PC-3 (cell line): ENCODE measurements at regions not wholly inside any gene's neighbourhood (a gene's known extent, or its start where the extent isn't known, plus 50 kb on each side); places are given as distances from the start of the nearest gene placed in this dataset.
"Not testable (repeated sequence)": the region's sequence is repeated elsewhere in the genome, so short reads cannot be mapped to it uniquely, and the experiment has no call there.

Experiments
- EZH2 ChIP-seq: fragments of 300-600 bp; sonication (generic); IDR thresholded peaks from one replicate; pipeline ENCODE4 v1.6.1; 2017; ENCODE audit warnings: antibody characterized with exemption, mild to moderate bottlenecking, low read length; ENCODE audit not compliant: unreplicated experiment
- EZH2phosphoT487 ChIP-seq: fragments of 300-600 bp; sonication (generic); IDR thresholded peaks from 2 replicates; pipeline ENCODE4 v1.6.1; 2018; ENCODE audit warnings: mild to moderate bottlenecking, antibody characterized with exemption, low read length, borderline replicate concordance
- TF ChIP-seq, protein P1 (sequence below): fragments of 300-600 bp; sonication (generic); conservative IDR thresholded peaks from 2 replicates; pipeline ENCODE4 v1.5.1; 2017; ENCODE audit warnings: antibody characterized with exemption, low read depth, mild to moderate bottlenecking, low read length

DNA sequence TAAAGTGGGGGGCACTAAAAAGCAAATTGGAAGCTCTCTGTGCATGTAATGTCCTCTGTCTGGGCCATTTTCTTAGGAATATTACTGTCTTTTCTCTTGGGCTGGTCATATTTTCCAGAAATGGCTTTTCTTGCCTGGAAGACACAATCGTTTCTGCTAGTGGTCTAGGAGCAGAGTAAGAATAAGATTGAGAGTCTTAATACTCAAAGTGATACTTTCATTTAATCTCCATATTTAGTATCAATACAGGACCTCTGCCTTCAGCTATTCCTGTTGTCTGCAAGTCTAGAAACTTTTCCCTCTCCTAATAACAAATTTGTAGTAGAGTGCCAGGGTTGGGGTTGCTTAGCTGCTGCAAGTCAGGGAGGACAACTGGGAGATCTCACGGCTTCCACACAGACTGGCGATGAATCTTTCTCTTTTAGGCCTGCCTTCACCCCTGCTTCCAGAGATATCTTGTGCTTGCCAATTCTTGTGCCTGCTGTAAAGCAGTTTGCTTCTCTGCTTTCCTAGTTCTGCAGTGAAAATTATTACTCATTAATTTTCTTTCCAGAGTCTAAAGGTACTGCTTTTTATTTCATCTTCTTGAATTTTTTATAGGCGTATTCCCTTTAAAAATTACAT, 149.6 kb downstream of the KBTBD2 start:
- TF ChIP-seq EZH2phosphoT487, EZH2: not testable (repeated sequence)
- TF ChIP-seq, protein P1, sequence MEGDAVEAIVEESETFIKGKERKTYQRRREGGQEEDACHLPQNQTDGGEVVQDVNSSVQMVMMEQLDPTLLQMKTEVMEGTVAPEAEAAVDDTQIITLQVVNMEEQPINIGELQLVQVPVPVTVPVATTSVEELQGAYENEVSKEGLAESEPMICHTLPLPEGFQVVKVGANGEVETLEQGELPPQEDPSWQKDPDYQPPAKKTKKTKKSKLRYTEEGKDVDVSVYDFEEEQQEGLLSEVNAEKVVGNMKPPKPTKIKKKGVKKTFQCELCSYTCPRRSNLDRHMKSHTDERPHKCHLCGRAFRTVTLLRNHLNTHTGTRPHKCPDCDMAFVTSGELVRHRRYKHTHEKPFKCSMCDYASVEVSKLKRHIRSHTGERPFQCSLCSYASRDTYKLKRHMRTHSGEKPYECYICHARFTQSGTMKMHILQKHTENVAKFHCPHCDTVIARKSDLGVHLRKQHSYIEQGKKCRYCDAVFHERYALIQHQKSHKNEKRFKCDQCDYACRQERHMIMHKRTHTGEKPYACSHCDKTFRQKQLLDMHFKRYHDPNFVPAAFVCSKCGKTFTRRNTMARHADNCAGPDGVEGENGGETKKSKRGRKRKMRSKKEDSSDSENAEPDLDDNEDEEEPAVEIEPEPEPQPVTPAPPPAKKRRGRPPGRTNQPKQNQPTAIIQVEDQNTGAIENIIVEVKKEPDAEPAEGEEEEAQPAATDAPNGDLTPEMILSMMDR, result not testable (repeated sequence)
